ENCODE measurements at regions not wholly inside any gene's neighbourhood (a gene's known extent, or its start where the extent isn't known, plus 50 kb on each side); places are given as distances from the start of the nearest gene placed in this dataset.

DNA sequence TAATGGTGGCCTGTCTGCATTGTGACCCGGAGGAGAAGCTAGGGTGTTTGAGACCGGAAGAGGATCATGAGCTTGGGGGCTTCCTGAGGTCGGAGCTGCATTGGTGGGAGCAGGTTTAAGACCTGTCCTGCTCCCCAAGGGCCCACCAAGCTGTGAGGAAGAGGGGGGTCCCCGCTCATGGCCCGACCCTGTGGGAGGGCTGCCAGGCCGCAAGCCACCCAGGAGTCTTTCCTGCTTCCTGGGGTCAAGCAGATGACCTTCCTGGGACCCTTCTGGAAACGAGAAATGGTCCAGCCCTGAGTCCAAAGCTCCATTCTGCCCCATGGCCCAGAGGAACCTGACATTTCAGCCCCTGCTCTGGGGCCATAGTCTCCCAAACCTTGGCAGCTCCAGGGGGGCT lies 61.5 kb upstream of the RNU6ATAC start:
- TF ChIP-seq, protein P1, sequence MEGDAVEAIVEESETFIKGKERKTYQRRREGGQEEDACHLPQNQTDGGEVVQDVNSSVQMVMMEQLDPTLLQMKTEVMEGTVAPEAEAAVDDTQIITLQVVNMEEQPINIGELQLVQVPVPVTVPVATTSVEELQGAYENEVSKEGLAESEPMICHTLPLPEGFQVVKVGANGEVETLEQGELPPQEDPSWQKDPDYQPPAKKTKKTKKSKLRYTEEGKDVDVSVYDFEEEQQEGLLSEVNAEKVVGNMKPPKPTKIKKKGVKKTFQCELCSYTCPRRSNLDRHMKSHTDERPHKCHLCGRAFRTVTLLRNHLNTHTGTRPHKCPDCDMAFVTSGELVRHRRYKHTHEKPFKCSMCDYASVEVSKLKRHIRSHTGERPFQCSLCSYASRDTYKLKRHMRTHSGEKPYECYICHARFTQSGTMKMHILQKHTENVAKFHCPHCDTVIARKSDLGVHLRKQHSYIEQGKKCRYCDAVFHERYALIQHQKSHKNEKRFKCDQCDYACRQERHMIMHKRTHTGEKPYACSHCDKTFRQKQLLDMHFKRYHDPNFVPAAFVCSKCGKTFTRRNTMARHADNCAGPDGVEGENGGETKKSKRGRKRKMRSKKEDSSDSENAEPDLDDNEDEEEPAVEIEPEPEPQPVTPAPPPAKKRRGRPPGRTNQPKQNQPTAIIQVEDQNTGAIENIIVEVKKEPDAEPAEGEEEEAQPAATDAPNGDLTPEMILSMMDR (IDR thresholded peaks at IDR 0.05; ENCODE audit: poor library complexity), result no peak
- TF ChIP-seq EZH2phosphoT487 (IDR thresholded peaks at IDR 0.05; ENCODE audit: low read depth, severe bottlenecking, unreplicated experiment), result no peak

Data from hepatocyte (in vitro differentiated cells).